ENCODE measurements at regions not wholly inside any gene's neighbourhood (a gene's known extent, or its start where the extent isn't known, plus 50 kb on each side); places are given as distances from the start of the nearest gene placed in this dataset.

DNA sequence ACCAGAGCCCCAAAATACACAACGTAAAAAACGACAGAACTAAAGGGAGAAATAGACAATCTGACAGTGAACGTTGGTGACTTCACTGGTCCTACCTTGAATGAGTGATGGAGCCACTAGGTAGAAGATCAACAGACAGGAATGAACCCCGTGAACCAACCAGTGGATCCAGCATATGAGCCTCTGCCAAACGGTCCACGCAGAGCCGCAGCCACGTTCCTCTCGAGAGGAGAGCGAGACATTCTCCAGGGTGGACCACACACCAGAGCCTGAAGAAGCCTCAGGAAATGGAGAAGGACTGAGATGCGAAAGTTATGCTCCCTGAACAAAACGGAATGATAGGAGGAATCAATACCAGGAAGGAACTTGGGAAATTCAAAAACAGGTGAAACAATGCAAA, 178.4 kb downstream of the RTP5 start:
- no peak for TF ChIP-seq POLR2A (IDR thresholded peaks at IDR 0.05)
- TF ChIP-seq, protein P1, sequence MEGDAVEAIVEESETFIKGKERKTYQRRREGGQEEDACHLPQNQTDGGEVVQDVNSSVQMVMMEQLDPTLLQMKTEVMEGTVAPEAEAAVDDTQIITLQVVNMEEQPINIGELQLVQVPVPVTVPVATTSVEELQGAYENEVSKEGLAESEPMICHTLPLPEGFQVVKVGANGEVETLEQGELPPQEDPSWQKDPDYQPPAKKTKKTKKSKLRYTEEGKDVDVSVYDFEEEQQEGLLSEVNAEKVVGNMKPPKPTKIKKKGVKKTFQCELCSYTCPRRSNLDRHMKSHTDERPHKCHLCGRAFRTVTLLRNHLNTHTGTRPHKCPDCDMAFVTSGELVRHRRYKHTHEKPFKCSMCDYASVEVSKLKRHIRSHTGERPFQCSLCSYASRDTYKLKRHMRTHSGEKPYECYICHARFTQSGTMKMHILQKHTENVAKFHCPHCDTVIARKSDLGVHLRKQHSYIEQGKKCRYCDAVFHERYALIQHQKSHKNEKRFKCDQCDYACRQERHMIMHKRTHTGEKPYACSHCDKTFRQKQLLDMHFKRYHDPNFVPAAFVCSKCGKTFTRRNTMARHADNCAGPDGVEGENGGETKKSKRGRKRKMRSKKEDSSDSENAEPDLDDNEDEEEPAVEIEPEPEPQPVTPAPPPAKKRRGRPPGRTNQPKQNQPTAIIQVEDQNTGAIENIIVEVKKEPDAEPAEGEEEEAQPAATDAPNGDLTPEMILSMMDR (IDR thresholded peaks at IDR 0.05): no peak

Measured in adrenal gland (tissue), 5 donors.